ENCODE measurements at regions not wholly inside any gene's neighbourhood (a gene's known extent, or its start where the extent isn't known, plus 50 kb on each side); places are given as distances from the start of the nearest gene placed in this dataset.
A peak's percentile ranks its signal among the peaks of the same experiment; 100 is the strongest.

DNA sequence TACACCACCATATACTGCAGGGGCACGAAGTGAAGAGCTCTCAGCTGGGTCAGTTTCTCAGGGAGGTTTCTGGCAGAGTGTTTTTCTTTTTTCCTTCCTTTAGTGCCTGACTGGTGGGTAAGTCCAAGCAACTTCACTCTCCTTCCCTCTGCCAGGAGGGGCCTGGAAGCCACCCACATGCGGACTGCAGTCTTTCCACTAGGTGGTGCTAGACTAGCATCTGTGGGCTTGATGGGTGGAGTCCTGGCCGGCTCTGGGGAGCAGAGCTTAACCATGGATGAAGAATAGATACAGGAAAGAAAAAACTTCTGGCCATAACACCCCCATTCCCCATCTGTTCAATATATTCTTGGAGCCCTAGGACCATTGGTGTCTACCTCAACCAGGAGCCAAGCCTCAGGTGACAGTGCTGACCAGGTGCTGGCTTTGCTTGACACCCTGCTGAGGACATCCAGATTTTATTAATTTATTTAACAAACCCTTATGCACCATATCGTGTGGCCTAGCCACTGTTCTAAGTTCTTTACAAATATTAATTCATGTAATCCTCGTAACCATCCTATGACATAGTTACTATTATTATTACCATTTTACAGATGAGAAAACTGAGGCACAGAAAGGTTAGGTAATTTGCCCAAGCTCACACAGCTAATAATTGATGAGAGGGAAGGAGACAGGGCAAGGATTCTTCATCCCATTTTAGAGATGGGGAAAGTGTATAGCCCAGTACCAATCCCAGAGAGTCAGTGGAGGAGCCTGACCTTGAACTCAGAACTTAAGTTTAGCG lies 126.7 kb upstream of the CSF3R start:
- peak; percentile 18 to 51 (median 31) for DNase-seq (ENCODE audit: low read depth in 2 of 3, low spot score in 1 of 3)

DNA sequence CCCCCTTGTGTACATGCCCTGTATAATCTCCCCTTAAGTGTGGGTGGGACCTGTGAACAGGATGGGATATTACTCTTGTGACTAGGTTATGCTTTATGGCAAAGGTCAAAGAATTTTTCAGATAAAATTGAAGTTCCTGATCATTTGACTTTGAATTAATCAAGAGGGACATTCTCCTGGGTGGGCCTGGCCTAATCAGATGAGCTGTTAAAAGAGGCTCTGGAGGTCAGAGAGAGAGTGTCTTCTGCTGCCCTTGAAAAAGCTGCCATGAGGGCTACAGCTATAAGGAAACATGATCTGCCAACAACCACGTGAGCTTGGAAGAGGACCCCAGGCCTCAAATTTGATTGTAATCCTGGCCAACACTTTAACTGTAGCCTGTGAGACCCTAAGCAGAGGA lies 125.6 kb upstream of the CSF3R start:
- no peak for DNase-seq (ENCODE audit: low read depth in 2 of 3, low spot score in 1 of 3)

DNA sequence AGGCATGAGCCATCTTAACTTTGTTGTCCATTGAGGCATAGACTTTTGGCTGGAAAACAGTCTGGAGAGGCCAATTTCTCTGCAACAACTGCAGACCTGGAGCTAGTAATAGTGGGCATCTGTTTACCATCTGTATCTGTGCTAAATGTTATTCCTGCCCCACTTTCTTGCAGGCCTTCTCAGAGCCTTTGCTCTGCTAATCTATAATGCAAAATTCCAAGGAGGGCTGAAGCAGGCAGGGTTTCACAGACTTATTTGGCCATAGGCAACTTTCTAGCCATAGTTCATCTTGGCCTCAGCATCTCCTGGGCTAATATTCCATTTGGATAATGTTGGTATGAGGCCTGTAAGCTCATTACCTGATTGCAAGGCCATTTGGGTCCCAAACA lies 124.5 kb upstream of the CSF3R start:
- DNase-seq (ENCODE audit: low read depth in 2 of 3, low spot score in 1 of 3) = no peak

DNA sequence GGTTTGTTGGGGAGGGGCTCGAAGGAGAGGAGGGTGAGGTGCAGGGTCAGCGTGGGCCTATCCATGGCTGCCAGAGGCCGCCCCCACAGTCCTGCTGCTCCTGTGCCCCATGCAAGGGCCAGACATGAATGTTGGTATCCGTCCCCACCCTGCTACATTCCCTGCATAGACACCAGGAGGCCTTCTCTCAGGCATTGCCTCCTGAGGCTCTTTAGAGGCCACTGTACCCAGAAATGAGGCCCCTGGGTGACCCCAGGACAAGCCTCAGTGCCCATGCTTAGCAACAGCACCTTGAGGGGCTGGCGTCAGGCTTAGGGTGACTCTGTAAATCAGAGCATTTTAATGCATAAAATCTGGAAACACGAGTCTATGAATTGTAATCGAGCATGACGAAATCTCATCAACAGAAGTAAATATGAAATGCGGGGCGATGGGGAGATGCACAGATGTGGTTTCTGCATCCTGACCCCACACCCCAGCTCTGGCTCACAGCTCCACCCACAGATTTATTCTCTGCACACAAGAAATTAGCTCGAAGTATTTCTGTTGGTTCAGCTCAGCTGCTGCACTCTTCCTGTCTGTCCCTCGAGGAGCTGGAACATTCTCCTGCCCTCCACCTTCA lies 124.0 kb upstream of the CSF3R start:
- DNase-seq (ENCODE audit: low read depth in 2 of 3, low spot score in 1 of 3) = no peak

DNA sequence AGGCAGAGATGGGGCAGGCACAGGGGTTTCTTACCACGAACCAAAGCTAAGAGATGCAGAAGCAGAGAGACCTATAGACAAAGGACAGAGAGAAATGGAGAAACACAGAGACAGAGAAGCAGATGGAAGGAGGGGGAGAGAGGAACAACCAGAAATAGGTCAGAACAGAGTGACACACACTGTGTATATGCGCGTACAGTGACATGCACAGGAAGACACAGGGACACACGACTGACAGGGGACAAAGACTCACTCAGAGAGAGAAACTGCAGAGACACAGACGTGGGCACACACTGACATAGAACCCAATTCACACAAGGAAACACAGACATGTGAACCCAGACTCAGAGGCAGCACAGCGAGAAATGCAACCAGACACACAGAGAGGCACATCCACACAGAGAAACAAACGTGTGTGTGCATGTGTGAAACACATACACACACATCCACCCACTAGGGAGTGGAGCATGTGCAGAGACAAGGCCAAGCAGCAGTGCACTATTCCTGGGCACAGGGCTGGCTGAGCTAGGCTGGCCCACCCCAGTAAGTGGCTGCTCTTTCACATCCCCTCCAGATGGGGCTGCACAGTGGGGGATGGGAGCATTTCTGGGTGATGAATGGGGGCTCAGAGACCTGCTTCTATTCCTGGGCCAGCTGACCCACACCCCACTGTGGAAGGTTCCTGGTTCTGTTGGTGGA lies 123.4 kb upstream of the CSF3R start:
- no peak for DNase-seq (ENCODE audit: low read depth in 2 of 3, low spot score in 1 of 3)

DNA sequence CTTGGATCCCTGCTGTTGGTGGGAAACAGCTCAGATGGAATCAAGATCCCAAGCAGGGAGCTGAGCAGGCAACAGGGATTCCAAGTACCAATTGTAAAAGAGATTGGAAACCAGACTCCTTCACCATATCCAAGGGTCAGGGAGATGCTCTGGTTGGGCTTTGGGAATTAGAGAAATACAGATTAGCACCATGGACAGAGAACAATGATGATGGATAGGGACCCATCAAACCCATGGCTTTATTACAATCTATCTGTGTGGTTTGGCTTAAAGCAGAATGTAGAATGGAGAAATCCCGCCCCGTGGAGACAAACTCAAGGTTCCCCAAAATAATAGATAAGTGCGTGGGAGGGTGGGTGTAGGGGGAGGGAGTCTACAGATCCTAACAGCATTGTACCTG lies 120.7 kb upstream of the CSF3R start:
- no peak for DNase-seq (ENCODE audit: low read depth in 2 of 3, low spot score in 1 of 3)

DNA sequence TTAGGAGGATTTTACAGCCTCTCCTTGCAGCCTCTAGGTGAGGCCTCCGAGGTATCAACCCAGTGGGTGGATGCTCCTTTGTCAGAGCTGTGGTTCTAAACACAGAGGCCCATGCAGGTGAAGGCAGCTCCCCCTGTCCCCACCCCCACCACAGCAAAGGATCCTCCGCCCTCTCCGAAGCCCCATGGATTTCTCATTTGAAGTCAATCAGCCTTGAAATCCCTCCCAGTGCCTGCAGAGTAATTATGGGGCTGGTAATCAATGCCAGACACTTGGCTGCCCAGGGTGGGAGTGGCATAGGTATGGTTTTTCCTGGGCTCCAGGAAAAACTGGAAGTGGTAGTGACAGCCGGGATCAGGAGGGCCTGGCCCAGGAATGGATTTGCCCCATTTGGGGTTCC lies 119.5 kb upstream of the CSF3R start:
- DNase-seq (ENCODE audit: low read depth in 2 of 3, low spot score in 1 of 3) = no peak

DNA sequence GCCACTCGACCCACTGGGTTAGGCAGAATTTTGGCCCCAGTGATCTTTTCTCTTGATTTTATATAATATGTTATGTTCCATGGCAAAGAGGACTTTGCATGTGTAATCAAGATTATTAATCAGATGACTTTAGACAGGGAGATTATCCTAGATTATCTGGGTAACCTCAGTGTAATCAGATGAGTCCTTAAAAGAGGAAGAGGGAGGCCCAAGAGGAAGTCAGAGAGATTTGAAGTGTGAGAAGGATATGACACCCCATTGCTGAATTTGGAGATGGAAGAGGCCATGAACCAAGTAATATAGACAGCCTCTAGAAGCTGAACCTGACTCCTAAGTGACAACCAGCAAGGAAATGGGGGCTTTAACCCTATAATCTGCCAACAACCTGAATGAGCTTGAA lies 117.1 kb upstream of the CSF3R start:
- no peak for DNase-seq (ENCODE audit: low read depth in 2 of 3, low spot score in 1 of 3)

DNA sequence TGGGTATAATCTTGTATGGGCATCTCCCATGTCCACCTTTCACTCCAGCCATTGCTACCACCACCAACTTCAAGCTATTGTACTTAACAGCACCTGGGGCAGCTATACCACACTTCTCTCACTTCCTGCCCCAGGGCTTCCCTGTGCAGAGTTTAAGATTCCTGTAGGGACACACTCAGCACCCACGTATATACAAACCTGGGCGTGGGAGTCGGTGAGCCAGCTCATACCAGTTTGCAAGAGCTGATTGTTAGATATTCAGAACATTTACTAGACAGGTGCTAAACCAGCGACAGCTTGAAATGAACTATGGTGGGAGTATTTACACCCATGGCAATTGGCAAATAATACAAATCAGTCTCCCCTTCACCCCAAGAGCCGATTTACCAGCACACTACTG lies 114.8 kb upstream of the CSF3R start:
- no peak for DNase-seq (ENCODE audit: low read depth in 2 of 3, low spot score in 1 of 3)

DNA sequence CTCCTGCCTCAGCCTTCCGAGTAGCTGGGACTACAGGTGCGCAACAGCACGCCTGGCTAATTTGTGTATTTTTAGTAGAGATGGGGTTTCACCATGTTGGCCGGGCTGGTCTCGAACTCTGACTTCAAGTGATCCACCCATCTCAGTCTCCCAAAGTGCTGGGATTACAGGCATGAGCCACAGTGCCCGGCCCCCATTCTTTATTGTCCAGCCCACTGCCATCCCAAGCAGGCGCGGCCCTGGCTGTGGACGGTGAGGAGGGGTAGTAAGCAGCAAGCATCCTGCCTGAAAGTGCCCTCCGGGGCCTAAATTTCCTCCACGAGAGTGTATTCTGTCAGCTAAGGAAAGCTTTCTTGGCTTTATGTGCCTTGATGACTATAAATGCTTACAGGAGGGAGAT lies 113.2 kb upstream of the CSF3R start:
- no peak for DNase-seq (ENCODE audit: low read depth in 2 of 3, low spot score in 1 of 3)

DNA sequence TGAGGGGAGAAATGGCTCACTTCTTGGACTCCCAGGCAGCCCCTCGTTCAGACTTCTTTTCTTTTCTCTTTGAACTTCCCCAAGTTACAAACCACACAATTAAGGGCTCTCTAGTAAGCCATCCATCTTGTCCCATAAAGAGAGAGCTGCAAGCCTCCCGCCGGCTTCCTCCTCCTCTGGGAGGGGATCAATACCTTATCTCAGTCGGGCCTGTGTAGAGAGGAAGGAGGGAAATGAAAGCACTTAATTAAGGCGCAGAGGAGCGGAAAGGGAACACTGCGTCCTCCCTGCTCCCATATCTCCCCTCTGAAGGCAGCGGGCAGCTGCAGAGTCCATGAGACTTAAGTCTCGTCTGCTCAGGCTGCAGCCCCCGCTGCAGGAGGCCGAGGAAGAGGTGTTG lies 112.6 kb upstream of the CSF3R start:
- no peak for DNase-seq (ENCODE audit: low read depth in 2 of 3, low spot score in 1 of 3)

DNA sequence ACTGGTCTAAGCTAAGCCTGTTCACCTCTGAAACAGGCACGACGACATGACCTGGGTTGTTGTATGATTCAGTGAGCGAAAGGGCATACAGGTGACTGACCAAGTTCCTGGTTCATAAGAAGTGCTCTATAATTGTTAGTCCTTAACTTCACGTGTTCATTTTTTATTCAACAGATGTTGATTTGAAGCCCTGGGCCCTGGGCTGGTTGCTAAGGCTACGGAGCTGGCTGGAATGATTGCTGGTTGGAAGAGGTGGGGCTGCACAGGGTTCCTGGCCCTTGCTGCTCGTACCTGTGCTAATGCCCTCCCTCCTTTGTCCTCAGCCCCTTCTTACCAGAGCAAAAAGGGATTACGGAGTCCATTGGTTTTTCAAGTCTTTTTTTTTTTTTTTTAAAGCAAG lies 111.3 kb upstream of the CSF3R start:
- DNase-seq (ENCODE audit: low read depth in 2 of 3, low spot score in 1 of 3) = no peak

DNA sequence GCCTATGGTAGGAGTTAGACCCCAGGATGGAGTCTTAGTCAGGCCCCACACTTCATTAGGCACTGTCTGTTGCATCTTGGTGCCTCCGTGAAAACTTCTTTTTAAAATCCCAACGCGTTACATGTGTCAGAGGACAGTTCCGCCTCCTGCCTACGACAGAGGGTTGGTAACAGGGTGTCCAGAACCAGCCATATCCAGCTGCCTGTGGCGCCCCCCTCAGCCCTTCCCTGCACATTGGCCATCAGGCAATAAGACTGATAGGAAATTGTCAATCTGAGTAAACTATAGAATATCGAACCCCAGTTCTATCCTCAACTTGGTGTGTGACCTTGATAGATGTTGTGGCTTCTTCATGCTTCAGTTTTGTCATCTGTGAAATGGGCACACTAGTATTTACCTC lies 108.6 kb upstream of the CSF3R start:
- no peak for DNase-seq (ENCODE audit: low read depth in 2 of 3, low spot score in 1 of 3)

DNA sequence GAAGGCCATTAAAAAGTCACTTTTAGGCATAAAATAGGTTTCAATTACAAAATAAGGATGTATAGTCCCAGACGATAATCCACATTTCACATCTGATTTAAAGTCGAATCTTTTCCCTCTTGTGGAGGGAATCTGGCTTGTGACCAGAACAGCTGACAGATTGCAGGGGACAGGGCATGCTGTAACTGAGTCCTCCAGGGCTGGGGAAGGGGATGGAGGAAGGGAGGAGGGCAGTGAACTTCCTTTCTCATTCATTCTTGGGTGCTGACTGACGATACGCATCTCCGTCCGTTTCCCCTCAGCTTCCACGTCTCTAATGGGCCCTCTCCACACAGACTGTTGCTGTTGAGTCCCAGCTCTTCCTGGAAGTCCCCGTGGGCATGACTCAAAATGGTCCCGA lies 108.1 kb upstream of the CSF3R start:
- DNase-seq (ENCODE audit: low read depth in 2 of 3, low spot score in 1 of 3) = no peak

DNA sequence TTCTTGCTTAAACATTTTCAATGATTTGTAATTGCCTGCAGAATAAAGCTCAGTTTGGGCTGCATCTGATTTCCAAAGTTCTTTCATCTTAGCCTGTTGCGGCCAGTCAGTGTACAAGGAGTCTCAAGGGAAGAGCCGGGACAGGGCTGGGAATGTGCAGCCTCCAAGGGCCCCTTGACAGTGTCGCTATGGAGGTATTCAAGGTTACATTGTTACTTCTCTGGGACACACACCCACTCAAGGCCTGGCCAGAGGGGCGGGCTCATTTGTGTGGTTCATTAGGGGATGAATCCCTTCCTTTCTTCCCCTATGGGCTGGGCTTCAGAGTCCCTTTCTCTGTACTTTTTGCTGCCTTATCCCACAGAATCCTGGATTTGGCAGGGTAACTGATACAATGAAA lies 107.6 kb upstream of the CSF3R start:
- no peak for DNase-seq (ENCODE audit: low read depth in 2 of 3, low spot score in 1 of 3)

DNA sequence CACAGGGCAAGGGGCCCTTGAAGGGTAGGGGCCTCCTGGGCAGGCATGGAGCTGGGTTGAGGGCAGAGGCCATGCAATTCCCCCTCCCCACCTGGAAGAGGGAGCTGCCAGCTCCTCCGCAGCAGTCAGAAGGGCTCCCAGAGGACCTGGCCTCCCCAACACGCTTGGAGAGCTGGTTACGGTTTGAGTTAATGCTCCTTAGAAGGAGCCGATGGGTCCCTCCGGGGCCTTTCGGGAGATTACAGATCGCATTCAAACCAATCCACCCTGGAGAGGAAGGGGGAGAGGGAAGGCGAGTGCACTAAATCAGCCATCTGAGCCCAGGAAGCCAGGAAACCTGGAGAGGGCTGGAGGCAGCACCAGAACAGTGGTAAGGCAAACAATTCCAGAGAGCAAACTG lies 106.3 kb upstream of the CSF3R start:
- no peak for DNase-seq (ENCODE audit: low read depth in 2 of 3, low spot score in 1 of 3)

DNA sequence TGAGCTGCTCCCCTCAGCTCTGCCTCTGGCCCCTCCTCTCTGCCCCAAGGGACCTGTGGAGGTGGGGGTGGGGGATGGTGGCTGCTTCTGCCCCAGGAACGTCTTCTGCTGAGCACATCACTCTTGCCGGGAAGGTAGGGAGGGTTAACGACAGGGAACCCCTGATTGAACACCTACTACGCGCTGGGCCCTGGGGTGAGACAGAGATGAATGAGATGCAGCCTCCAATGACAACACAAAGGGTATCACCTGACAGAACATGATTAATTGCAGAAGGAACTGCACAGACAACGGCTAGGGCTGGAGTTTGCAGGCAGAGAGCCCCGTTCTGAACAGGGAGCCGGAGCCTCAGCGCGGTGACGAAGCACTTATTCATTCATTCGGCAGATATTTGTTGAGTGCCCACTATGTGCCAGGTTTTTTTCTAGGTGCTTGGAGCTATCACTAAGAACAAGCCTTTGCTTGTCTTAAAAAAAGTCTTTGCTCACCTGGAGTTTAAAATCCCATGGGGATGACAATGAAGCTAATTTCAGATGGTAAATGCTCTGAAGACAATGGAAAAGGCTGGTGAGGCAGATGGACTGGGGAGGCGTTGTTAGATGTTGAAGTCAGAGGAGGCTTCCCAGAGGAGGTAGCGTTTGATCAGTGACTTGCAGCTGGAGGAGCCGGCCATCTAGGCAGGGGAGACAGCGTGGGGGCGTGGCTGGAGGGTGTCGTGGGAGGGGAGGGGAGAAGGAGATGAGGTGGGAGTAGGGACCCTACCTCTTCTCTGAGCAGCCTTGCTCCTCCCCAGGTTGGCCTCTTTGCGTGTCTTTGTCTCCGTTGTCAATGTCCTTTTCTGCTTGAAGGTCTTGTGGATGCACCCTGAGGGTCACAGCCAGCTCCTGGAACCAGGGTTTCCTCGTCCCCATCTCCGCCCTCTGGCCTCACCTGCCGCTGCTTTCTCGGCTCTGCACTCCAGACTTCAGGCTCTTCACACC lies 103.1 kb upstream of the CSF3R start:
- no peak for DNase-seq (ENCODE audit: low read depth in 2 of 3, low spot score in 1 of 3)

DNA sequence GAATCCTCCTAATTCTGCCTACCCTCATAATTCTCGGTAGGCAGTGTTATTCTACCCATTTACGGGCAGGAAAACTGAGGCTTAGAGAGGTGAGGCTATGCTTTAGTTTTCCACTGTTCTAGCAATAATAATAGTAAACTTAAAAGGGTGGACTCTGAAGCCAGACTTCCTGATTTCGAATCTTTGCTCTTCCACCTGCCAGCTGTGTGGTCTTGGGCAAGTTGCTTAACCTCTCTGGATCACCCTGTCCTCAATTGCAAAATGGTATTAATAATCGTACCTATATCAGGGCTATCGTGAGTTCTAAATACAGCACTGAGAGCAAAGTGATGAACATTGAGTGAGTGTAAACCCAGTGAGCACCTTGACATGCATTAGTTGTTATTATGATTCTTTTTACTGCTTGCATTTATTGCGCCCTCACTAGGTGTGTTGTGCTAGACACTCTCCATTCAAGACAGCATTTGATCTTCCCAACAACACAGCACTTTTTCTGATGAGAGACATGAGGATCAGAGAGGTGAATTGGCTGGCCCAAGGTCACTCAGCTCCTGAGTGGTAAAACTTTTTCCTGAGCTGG lies 102.3 kb upstream of the CSF3R start:
- DNase-seq (ENCODE audit: low read depth in 2 of 3, low spot score in 1 of 3) = no peak

DNA sequence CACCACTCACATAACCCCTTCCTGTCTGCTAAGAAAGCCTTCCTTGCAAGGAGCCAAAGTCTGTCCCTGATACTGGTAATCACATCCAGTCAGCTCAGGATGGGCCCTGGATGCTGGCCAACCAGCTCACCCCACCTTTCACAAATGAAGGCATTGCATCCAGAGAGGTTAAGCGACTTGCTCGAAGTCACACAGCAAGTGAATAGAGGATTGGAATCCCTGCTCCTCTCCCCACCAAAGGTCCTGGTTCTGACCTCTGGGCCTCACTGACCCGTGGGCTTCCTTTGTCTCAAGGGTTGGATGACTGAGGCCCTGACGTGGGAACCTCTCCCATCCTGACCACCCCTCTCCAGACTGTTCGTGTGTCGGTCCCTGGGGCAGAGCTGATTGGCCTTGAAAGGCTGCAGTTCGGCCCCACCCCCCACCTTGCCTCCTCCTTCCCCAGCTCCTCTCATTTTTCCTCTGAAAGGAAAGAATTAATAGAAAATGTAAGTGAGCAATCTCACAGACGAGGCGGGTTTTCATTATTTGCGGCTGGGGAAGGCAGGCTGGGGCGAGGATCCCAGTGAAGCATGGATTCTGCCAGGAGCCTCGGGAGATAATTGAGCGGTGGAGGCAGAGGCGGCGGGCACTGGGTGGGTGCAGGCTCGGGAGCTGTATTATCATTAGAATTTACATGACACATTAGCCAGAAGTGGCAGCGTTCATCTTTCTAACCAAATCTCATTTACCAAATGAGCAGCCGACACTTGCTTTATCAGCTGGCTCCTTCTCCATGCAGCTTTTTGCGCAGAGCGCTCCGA lies 101.5 kb upstream of the CSF3R start:
- DNase-seq (ENCODE audit: low read depth in 2 of 3, low spot score in 1 of 3) = no peak

DNA sequence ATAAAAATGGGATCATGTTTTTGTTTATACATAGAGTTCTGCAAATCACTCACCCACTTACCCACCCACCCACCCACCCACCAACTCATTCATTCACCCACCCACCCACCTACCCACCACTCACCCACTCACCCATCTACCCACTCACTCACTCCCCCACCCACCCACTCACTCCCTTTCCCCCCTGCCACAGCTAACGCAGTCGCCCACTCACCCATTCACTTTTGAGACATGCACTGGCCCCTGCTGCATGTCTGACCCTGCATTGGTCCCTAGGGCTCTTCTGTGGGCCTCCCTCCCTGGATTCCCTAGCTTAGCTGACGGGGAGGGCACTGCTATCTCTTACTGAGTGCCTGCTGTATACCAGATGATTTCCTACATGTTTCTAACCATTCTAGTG lies 100.4 kb upstream of the CSF3R start:
- no peak for DNase-seq (ENCODE audit: low read depth in 2 of 3, low spot score in 1 of 3)

Data from stimulated activated CD4-positive, alpha-beta T cell treated with anti-CD3 and anti-CD28 coated beads, Interleukin-12 subunit alpha, Interleukin-12 subunit beta, amount 100 ng/mL, for 48 hours (primary cell).